HepG2 (cell line): ENCODE measurements at regions not wholly inside any gene's neighbourhood (a gene's known extent, or its start where the extent isn't known, plus 50 kb on each side); places are given as distances from the start of the nearest gene placed in this dataset.

Experiments
- CHCHD3 ChIP-seq: sonication (generic); formaldehyde crosslinking; IDR thresholded peaks from 2 replicates; pipeline ENCODE4 v1.8.0; 2022; ENCODE audit warnings: mild to moderate bottlenecking, missing genetic modification reagents, moderate library complexity
- MAZ ChIP-seq, 2 experiments: sonication (generic) in 1 of 2; formaldehyde crosslinking in 1 of 2; IDR thresholded peaks; 2 replicates each; pipeline versions ENCODE4 v1.5.0 to v1.6.1; 2012 to 2020; ENCODE audit warnings: low read depth in 2 of 2, mild to moderate bottlenecking in 2 of 2, borderline replicate concordance in 1 of 2, improper control_type of control experiment in 1 of 2, low read length in 1 of 2, missing genetic modification reagents in 1 of 2, moderate library complexity in 1 of 2
- NR2F2 ChIP-seq: IDR thresholded peaks from 2 replicates; pipeline ENCODE4 v1.6.1; 2012; ENCODE audit warnings: low read depth, inconsistent platforms, borderline replicate concordance
- REPIN1 ChIP-seq: sonication (generic); formaldehyde crosslinking; IDR thresholded peaks from 2 replicates; pipeline ENCODE4 v1.8.0; 2022; ENCODE audit warnings: missing genetic modification reagents, low read depth, mild to moderate bottlenecking, borderline replicate concordance
- RFXAP ChIP-seq: sonication (generic); formaldehyde crosslinking; IDR thresholded peaks from 2 replicates; pipeline ENCODE4 v1.4.0; 2020; ENCODE audit warnings: missing genetic modification reagents, borderline replicate concordance
- SMYD3 ChIP-seq: sonication (generic); formaldehyde crosslinking; IDR thresholded peaks from 2 replicates; pipeline ENCODE4 v1.8.1; 2023; ENCODE audit warnings: mild to moderate bottlenecking, missing genetic modification reagents
- ZNF143 ChIP-seq: sonication (generic); formaldehyde crosslinking; IDR thresholded peaks from 2 replicates; pipeline ENCODE4 v1.4.0; 2020; ENCODE audit warnings: missing genetic modification reagents
- ZNF253 ChIP-seq: sonication (generic); formaldehyde crosslinking; IDR thresholded peaks from 2 replicates; pipeline ENCODE4 v1.8.0; 2022; ENCODE audit warnings: mild to moderate bottlenecking, missing genetic modification reagents, borderline replicate concordance
- ZNF563 ChIP-seq: sonication (generic); formaldehyde crosslinking; IDR thresholded peaks from 2 replicates; pipeline ENCODE4 v1.8.0; 2022; ENCODE audit warnings: mild to moderate bottlenecking, moderate library complexity, missing genetic modification reagents
- ZNF747 ChIP-seq: sonication (generic); formaldehyde crosslinking; IDR thresholded peaks from 2 replicates; pipeline ENCODE4 v1.8.1; 2023; ENCODE audit warnings: missing genetic modification reagents, mild to moderate bottlenecking, borderline replicate concordance
- ZNF788 ChIP-seq: sonication (generic); formaldehyde crosslinking; IDR thresholded peaks from 2 replicates; pipeline ENCODE4 v1.5.0; 2020; ENCODE audit warnings: mild to moderate bottlenecking, missing genetic modification reagents, borderline replicate concordance
- TF ChIP-seq, protein P1 (sequence below), 2 experiments: fragments of 450-650 bp in 1 of 2; sonication (generic) in 1 of 2; formaldehyde crosslinking in 1 of 2; IDR thresholded peaks; 2 replicates each; pipeline versions ENCODE4 v1.6.1 to v1.8.0; 2016 to 2022; ENCODE audit warnings: antibody characterized with exemption in 1 of 2, mild to moderate bottlenecking in 1 of 2, missing genetic modification reagents in 1 of 2
- TF ChIP-seq, protein P2 (sequence below): sonication (generic); formaldehyde crosslinking; IDR thresholded peaks from 2 replicates; pipeline ENCODE4 v1.5.0; 2020; ENCODE audit warnings: missing genetic modification reagents
- TF ChIP-seq, protein P3 (sequence below): IDR thresholded peaks from 2 replicates; pipeline ENCODE4 v1.6.1; 2016; ENCODE audit warnings: low read depth, control low read depth
- TF ChIP-seq, protein P4 (sequence below): sonication (generic); formaldehyde crosslinking; IDR thresholded peaks from 2 replicates; pipeline ENCODE4 v1.4.0; 2020; ENCODE audit warnings: missing genetic modification reagents, mild to moderate bottlenecking, borderline replicate concordance

DNA sequence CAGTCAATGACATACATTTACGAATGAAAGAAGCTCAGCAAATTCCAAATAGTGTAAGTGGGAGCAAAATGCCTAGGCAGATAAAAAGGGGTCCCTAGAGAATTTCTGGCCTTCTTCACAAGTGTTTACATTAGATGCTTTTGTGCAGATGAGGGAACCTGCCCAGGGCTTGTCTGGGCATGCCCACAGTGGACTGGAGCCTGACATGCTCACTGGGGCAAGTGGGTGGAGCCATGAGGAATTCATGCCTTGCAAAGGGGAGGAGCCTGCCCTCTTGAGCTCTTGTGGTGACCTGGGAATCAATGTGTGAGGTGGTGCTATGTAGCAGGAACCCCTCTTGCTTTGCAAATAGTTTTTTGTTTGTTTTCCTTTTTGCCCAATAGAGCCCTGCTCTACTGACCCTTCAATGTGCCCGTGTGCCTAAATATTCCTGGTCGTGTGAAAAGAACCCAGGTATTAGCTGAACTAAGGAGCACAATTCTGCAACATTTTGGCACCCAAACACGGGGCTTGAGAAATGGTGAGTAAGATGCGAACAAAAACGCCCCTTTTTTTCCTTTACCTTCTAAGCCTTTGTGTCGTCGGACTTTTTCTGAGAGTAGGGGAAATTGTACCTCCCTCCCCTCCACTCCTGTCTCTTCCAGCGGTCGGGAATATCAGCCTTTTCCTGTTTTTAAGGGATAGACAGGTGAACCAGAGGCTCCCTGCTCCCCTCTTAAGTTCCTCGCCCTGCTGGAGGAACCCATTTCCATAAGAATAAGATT lies 433.8 kb upstream of the CDH9 start (continued):
- TF ChIP-seq, protein P1, sequence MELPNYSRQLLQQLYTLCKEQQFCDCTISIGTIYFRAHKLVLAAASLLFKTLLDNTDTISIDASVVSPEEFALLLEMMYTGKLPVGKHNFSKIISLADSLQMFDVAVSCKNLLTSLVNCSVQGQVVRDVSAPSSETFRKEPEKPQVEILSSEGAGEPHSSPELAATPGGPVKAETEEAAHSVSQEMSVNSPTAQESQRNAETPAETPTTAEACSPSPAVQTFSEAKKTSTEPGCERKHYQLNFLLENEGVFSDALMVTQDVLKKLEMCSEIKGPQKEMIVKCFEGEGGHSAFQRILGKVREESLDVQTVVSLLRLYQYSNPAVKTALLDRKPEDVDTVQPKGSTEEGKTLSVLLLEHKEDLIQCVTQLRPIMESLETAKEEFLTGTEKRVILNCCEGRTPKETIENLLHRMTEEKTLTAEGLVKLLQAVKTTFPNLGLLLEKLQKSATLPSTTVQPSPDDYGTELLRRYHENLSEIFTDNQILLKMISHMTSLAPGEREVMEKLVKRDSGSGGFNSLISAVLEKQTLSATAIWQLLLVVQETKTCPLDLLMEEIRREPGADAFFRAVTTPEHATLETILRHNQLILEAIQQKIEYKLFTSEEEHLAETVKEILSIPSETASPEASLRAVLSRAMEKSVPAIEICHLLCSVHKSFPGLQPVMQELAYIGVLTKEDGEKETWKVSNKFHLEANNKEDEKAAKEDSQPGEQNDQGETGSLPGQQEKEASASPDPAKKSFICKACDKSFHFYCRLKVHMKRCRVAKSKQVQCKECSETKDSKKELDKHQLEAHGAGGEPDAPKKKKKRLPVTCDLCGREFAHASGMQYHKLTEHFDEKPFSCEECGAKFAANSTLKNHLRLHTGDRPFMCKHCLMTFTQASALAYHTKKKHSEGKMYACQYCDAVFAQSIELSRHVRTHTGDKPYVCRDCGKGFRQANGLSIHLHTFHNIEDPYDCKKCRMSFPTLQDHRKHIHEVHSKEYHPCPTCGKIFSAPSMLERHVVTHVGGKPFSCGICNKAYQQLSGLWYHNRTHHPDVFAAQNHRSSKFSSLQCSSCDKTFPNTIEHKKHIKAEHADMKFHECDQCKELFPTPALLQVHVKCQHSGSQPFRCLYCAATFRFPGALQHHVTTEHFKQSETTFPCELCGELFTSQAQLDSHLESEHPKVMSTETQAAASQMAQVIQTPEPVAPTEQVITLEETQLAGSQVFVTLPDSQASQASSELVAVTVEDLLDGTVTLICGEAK (IDR thresholded peaks at IDR 0.05), result no peak
- TF ChIP-seq, protein P1 (CRISPR knock-in tag; IDR thresholded peaks at IDR 0.05), result 0 out of 2 replicates have a peak, but pooled peaks have one; percentile 30
- TF ChIP-seq, protein P2, sequence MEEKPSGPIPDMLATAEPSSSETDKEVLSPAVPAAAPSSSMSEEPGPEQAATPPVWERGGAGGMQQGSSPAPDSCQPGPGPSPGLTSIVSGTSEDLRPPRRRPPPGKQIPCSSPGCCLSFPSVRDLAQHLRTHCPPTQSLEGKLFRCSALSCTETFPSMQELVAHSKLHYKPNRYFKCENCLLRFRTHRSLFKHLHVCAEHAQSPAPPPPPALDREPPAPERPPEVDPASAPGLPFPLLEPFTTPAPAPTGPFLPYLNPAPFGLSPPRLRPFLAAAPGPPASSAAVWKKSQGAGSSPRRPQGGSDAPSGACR, result no peak
- TF ChIP-seq ZNF747 (CRISPR knock-in tag) (peak; percentile 50; the same call in 1 of the 2 replicates), NR2F2 (peak; percentile 53; the same call in 1 of the 2 replicates), ZNF253 (CRISPR knock-in tag) (no peak), REPIN1 (CRISPR knock-in tag) (peak; percentile 22; the same call in 1 of the 2 replicates), ZNF563 (CRISPR knock-in tag) (no peak), ZNF788 (CRISPR knock-in tag) (peak; percentile 68; the same call in 1 of the 2 replicates), RFXAP (CRISPR knock-in tag) (no peak), MAZ (IDR thresholded peaks at IDR 0.05; ENCODE audit: borderline replicate concordance, low read depth, low read length) (no peak), MAZ (CRISPR knock-in tag; IDR thresholded peaks at IDR 0.05; ENCODE audit: low read depth) (peak; percentile 39; the same call in 1 of the 2 replicates), ZNF143 (CRISPR knock-in tag) (peak; percentile 21; the same call in 1 of the 2 replicates), CHCHD3 (CRISPR knock-in tag) (no peak), SMYD3 (0 out of 2 replicates have a peak, but pooled peaks have one; percentile 35)
- TF ChIP-seq, protein P3, sequence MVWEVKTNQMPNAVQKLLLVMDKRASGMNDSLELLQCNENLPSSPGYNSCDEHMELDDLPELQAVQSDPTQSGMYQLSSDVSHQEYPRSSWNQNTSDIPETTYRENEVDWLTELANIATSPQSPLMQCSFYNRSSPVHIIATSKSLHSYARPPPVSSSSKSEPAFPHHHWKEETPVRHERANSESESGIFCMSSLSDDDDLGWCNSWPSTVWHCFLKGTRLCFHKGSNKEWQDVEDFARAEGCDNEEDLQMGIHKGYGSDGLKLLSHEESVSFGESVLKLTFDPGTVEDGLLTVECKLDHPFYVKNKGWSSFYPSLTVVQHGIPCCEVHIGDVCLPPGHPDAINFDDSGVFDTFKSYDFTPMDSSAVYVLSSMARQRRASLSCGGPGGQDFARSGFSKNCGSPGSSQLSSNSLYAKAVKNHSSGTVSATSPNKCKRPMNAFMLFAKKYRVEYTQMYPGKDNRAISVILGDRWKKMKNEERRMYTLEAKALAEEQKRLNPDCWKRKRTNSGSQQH (CRISPR knock-in tag), result no peak; the same call in 1 of the 2 replicates
- TF ChIP-seq, protein P4, sequence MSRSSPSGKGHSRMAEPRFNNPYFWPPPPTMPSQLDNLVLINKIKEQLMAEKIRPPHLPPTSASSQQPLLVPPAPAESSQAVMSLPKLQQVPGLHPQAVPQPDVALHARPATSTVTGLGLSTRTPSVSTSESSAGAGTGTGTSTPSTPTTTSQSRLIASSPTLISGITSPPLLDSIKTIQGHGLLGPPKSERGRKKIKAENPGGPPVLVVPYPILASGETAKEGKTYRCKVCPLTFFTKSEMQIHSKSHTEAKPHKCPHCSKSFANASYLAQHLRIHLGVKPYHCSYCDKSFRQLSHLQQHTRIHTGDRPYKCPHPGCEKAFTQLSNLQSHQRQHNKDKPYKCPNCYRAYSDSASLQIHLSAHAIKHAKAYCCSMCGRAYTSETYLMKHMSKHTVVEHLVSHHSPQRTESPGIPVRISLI, result no peak
